Gastrocnemius medialis (tissue), 4 donors: ENCODE measurements at regions not wholly inside any gene's neighbourhood (a gene's known extent, or its start where the extent isn't known, plus 50 kb on each side); places are given as distances from the start of the nearest gene placed in this dataset.

ENCODE experiments used
- ATAC-seq, 2 donors: fragments of 150-250 bp; one replicate each; pipeline ENCODE4 v1.9.1; 2016
- DNase-seq, 2 donors: peaks; one replicate each; pipeline ENCODE4 v3.0.0-alpha.2; 2019
- H3K27ac ChIP-seq, 4 donors: fragments of 200-600 bp; sonication (generic); 1 replicate in 1 of 4; 2 replicates in 3 of 4; pipeline ENCODE4 v1.5.1; 2016 to 2018; ENCODE audit warnings: mild to moderate bottlenecking in 2 of 4, moderate library complexity in 1 of 4
- H3K27me3 ChIP-seq, 3 donors: fragments of 200-600 bp; sonication (generic) in 2 of 3; 1 replicate in 1 of 3; 2 replicates in 2 of 3; pipeline versions ENCODE4 v1.5.1 to v1.6.0; 2016 to 2019; ENCODE audit warnings: mild to moderate bottlenecking in 1 of 3, moderate library complexity in 1 of 3
- H3K36me3 ChIP-seq, 2 donors: fragments of 200-600 bp; sonication (generic) in 1 of 2; one replicate each; pipeline ENCODE4 v1.5.1; 2017 to 2018
- H3K4me1 ChIP-seq, 2 donors: fragments of 200-600 bp; sonication (generic) in 1 of 2; one replicate each; pipeline ENCODE4 v1.5.1; 2016 to 2017; ENCODE audit warnings: mild to moderate bottlenecking in 2 of 2
- H3K4me3 ChIP-seq, 4 donors: fragments of 200-600 bp; sonication (generic) in 3 of 4; 1 replicate in 1 of 4; 2 replicates in 3 of 4; pipeline ENCODE4 v1.5.1; 2016 to 2019; ENCODE audit warnings: mild to moderate bottlenecking in 2 of 4
- H3K9me3 ChIP-seq, 3 donors: fragments of 200-600 bp; sonication (generic) in 2 of 3; 1 replicate in 1 of 3; 2 replicates in 2 of 3; pipeline ENCODE4 v1.5.1; 2016 to 2019
- POLR2A ChIP-seq, 2 donors: fragments of 450-650 bp; IDR thresholded peaks; one replicate each; pipeline ENCODE4 v1.6.1; 2017; ENCODE audit warnings: antibody characterized with exemption in 2 of 2, mild to moderate bottlenecking in 2 of 2, moderate library complexity in 2 of 2
- in situ Hi-C, 4 donors: fragments of 200-750 bp; cut with MboI; loops; one replicate each; pipeline versions ENCODE4 v1.15.0 to v1.8.0; 2017; ENCODE audit warnings: low sequenced_read_pairs in 4 of 4
- intact Hi-C: fragments of 100-400 bp; cut with DNase I; formaldehyde crosslinking; loops from one replicate; pipeline ENCODE4 v1.15.1; 2023; ENCODE audit warnings: low total_unique reads
- TF ChIP-seq, protein P1 (sequence below), 5 experiments: fragments of 450-650 bp in 3 of 5; fragments of 200-600 bp in 2 of 5; sonication (generic) in 2 of 5; IDR thresholded peaks in 4 of 5; conservative IDR thresholded peaks in 1 of 5; 1 replicate in 4 of 5; 2 replicates in 1 of 5; pipeline ENCODE4 v1.5.1; 2016 to 2019; ENCODE audit warnings: antibody characterized with exemption in 5 of 5, mild to moderate bottlenecking in 3 of 5, moderate library complexity in 3 of 5

DNA sequence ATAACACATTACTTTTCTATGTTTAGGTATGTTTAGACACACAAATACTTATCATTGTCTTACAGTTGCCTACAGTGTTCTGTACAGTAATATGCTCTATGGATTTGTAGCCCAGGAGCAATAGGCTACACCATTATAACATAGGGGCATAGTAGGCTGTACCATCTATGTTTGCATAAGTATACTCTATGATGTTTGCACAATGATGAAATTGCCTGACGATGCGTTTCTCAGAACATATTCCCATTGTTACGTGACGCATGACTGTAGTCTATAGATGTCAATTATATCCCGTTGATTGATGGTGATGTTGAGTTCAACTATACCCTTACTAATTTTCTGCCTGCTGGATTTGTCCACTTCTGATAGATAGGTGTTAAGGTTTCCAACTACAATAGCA, 139.4 kb upstream of the PFN2 start:
- H3K4me1 ChIP-seq = no peaks in the 10 kb centered on the region
- no peak overlapping the region for H3K27ac ChIP-seq
- in situ Hi-C loops = no loop called here
- no peak overlapping the region for H3K4me3 ChIP-seq
- H3K36me3 ChIP-seq = no peaks in the 10 kb centered on the region
- H3K9me3 ChIP-seq = no peaks in the 10 kb centered on the region
- DNase-seq (no peak), ATAC-seq (no peak)
- intact Hi-C loops = no loop called here
- H3K27me3 ChIP-seq = no peaks in the 10 kb centered on the region
- no peak for TF ChIP-seq POLR2A (IDR thresholded peaks at IDR 0.05)
- TF ChIP-seq, protein P1, sequence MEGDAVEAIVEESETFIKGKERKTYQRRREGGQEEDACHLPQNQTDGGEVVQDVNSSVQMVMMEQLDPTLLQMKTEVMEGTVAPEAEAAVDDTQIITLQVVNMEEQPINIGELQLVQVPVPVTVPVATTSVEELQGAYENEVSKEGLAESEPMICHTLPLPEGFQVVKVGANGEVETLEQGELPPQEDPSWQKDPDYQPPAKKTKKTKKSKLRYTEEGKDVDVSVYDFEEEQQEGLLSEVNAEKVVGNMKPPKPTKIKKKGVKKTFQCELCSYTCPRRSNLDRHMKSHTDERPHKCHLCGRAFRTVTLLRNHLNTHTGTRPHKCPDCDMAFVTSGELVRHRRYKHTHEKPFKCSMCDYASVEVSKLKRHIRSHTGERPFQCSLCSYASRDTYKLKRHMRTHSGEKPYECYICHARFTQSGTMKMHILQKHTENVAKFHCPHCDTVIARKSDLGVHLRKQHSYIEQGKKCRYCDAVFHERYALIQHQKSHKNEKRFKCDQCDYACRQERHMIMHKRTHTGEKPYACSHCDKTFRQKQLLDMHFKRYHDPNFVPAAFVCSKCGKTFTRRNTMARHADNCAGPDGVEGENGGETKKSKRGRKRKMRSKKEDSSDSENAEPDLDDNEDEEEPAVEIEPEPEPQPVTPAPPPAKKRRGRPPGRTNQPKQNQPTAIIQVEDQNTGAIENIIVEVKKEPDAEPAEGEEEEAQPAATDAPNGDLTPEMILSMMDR (IDR thresholded peaks at IDR 0.05 in 4 of 5, conservative IDR thresholded peaks at IDR 0.05 in 1 of 5) = no peak

DNA sequence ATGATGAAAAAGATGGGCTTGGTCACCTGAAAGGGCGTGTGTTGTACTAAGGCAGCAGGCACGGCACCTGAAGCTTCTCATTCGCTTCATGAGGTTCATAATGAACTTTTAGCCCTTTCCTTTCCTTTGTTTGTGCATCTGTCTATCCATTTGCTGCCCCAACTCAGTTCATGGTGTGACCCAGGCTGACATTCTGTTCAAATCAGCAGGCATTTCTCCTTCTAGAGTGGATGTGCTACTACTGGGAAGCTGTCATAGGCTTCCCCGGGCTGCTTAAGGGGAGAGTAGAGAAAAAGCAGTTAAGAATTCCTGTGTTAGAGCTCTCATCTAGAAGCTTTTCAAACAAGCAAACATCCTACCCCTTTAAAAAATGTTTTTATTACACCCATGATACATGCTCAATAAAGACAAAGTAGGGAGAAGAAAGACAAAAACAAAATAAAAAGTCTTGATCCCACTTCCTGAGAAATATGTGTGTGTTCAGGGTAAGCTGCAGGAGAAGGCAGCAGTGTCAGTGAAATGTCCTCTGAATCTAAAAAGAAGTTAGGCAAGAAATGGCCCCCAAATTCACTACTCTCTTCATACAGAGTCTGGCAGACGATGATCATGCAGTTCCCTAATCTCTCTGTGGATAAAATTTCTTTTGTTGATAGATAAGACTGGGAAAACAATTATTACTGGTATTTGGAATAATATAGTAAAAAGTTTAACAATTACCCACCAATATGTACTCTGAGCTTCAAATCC, 136.9 kb upstream of the PFN2 start:
- Histone ChIP-seq H3K4me3 (no peak overlapping the region), H3K27me3 (no peaks in the 10 kb centered on the region), H3K9me3 (no peaks in the 10 kb centered on the region), H3K36me3 (no peaks in the 10 kb centered on the region), H3K4me1 (peaks cover 0 to 13% of the 10 kb centered on the region in 2 donors), H3K27ac (no peak overlapping the region)
- DNase-seq = no peak
- in situ Hi-C loops (no loop called here), intact Hi-C loops (no loop called here)
- ATAC-seq = no peak
- TF ChIP-seq, protein P1 (IDR thresholded peaks at IDR 0.05 in 4 of 5, conservative IDR thresholded peaks at IDR 0.05 in 1 of 5) = no peak
- no peak for TF ChIP-seq POLR2A (IDR thresholded peaks at IDR 0.05)

DNA sequence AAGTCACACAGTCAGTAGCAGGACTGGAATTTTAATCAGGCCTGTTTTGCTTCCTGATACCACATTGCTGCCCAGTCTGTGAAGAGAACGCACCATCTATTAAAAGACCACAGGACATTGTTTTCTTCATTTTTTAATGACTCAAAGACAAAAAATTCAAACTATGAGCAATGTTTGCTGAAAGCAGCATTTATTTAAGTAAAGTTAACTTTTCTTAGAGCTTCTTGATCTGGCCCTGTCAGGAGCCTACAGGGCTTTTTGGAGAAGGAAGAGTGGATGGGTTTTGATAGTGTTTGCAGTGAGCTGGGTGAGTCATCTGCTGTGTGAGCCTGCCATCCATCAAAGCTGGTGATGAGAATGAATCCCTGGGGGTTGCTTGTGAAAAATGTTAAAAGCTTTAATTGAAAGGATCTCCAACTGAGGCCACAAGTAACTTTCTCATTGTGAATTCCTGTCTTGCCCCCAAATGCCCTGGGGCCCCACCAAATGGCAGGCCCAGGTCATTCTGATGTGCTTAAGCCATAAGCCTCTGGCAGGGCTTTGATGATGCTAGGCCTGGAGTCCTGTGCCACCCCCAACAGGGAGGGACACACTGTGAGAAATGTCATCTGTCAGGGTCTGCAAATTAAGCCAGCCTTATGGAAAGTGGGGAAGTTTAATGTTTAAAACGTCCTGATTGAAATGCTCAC, 136.2 kb upstream of the PFN2 start:
- Histone ChIP-seq H3K36me3 (no peaks in the 10 kb centered on the region), H3K27me3 (no peaks in the 10 kb centered on the region), H3K9me3 (peaks cover 0 to under 1% (median 0%) of the 10 kb centered on the region in 3 donors), H3K27ac (no peak overlapping the region), H3K4me3 (no peak overlapping the region), H3K4me1 (peaks cover 0 to 13% of the 10 kb centered on the region in 2 donors)
- intact Hi-C loops (no loop called here), in situ Hi-C loops (no loop called here)
- no peak for DNase-seq
- TF ChIP-seq POLR2A (IDR thresholded peaks at IDR 0.05) = no peak
- TF ChIP-seq, protein P1 (IDR thresholded peaks at IDR 0.05 in 4 of 5, conservative IDR thresholded peaks at IDR 0.05 in 1 of 5) = no peak
- ATAC-seq = no peak

DNA sequence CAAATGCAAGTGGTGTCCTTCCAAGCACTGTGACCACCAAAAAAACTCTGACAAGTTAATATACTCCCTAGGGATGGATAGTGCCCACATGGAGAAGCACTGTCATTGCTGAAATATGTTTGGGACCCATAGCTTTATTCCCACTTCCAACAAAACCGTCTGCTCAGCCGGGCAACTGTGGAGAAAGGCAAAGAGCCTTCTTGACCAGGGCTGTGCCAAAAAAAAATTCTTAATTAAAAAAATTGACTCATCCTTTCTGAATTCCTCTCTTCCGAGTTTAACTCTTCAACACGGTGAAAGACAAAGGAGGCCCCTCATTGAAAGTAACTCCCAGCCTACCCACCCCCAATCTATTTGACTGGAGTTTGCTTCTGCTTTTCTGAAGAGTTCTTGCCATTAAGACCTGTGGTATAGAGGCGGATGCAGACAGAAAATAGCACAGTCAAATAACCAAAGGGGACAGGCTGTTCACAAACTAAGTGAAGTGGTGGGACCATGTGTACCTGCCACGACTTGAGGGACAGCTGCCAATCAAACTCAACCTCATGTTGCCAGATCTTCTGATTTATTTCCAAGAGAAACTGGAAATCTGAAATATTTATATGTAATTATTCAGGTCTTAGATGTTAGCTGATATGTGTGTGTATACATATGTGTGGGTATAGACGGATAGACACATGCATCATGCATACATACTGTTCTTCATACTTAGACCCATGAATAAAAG, 135.4 kb upstream of the PFN2 start:
- Histone ChIP-seq H3K4me3 (no peak overlapping the region), H3K36me3 (no peaks in the 10 kb centered on the region), H3K9me3 (peaks cover 0 to 8% (median 0%) of the 10 kb centered on the region in 3 donors), H3K27me3 (no peaks in the 10 kb centered on the region), H3K27ac (no peak overlapping the region), H3K4me1 (peaks cover 0 to 13% of the 10 kb centered on the region in 2 donors)
- ATAC-seq (no peak), DNase-seq (no peak)
- intact Hi-C loops (no loop called here), in situ Hi-C loops (no loop called here)
- no peak for TF ChIP-seq POLR2A (IDR thresholded peaks at IDR 0.05)
- TF ChIP-seq, protein P1 (IDR thresholded peaks at IDR 0.05 in 4 of 5, conservative IDR thresholded peaks at IDR 0.05 in 1 of 5) = no peak
